Activated CD4-positive, CD25-positive, alpha-beta regulatory T cell treated with anti-CD3 and anti-CD28 coated beads, Interleukin-2, amount 50 U/mL, for 72 hours (primary cell): ENCODE measurements at regions not wholly inside any gene's neighbourhood (a gene's known extent, or its start where the extent isn't known, plus 50 kb on each side); places are given as distances from the start of the nearest gene placed in this dataset.

Experiments used
- DNase-seq: peaks from one replicate; pipeline ENCODE4 v3.0.0; 2021

GRCh38 chr6:144796070-144796469 is 510.9 kb downstream of the UTRN start:
- DNase-seq = no peak

DNA sequence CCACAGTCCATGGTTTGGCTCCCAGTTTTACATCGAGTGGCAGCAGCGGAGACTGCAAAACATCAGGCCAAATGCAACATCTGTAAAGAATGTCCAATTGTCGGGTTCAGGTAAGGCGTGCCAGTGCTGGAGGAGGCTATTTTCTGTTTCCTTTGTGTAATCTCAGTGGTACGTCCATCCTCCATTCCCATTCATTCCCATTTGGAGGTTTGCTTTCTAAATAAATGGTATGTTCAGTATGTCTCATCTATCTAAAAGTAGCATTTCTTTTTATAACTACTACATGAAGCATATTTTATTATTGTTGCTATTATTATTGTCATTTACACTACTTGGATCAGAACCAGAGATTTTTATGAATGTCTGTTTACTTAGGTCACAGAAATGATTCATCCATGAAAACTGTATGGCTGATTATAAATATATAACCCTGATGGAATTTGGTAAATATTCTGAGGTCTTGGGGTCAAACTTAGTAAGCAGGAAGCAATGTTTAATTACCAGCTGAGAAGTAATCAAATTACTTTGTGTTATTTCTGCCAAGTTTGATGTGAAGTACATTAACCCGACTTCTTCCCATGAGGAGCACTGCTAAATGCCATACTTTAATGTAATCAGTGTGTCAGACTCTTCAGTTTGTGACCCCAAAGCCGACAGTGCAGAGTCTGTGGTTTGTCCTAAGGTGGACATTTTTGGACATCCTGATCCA is 512.9 kb downstream of the UTRN start:
- no peak for DNase-seq

DNA sequence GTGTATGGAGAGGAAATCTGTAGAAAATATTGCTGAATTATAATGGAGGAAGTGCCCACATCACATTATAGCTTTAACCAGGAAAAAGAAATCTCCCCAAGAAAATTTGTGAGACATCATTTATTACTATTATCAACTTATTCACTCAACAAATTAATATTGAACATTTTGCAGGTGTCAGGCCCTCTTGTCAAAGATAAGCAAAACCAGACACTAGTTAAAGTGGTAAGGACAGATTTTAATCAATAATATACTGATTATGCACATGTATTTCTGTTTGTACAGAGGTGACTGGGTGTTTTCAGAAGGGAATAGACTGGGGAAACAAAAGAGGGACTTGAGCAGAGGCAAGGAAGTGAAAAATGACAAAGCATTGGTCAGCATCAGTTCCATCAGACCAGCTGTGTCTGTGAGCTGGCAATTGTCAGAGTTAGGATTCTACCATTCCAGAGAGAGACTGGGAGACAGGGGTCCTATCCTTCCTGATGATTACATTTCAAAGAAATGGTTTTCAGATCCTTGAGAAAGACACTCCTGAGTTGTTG is 519.2 kb downstream of the UTRN start:
- DNase-seq = no peak

GRCh38 chr6:144805049-144805448 is 519.9 kb downstream of the UTRN start:
- DNase-seq = no peak

GRCh38 chr6:144806222-144806621 is 521.1 kb downstream of the UTRN start:
- DNase-seq = no peak

DNA sequence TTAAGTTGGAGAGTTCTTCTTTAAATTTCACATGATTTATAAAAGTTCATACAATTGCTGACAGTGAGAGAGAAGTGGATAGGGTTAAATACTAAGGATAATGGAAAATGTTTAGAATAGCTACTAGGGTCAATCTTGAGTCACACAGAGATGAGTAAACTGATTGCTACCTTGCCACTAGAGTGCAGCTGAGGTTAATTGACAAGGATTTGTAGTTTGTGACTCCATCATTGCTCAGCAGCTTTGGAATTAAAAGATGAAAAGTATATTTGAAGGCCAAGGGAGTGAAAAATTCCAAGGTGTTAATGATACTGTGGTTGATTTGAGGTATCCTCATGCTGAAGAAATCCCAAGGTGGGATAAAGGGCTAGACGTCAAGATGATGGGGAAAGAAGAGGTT is 524.0 kb downstream of the UTRN start:
- no peak for DNase-seq

DNA sequence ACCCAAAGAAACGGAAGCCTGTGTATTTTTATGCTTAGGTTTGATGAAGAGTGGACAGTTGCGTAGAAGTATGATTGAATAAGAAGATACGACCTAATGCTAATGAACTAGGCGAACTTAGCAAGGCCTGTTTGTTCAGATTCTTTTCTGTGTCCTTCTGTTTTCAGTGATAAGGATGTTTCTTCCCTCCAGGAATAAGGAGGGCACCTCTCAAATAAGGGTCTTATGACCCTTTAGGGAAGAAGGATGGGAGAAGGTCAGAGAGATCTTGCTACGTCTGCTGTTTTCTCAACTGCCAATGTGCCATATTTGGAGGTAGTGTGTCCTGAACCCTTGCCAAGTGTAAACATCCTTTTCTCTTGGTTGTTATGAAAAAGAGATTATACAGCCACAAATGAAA is 524.8 kb downstream of the UTRN start:
- DNase-seq = no peak

GRCh38 chr6:144811140-144811539 is 526.0 kb downstream of the UTRN start:
- no peak for DNase-seq

GRCh38 chr6:144816936-144817335 is 531.8 kb downstream of the UTRN start:
- DNase-seq = no peak

GRCh38 chr6:144820270-144820669 is 535.1 kb downstream of the UTRN start:
- DNase-seq = no peak

DNA sequence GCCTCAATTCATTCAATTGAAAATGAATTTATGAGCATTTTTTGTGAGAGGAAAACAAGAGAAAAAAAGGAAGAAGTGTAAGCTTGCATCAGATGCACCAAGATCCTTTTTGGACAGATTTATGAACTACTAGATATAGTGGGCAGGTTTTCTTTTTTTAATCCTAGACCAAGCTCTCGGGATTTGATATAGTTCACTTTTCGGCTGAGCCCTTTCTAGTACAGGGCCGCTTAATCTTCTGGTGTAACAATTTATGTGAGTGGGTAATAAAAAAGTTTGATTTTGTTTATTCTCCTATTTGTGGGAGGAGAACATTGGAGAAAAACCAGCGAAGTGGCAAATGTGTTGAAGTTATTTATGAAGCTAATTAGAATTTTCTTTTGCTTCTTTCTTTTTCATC is 538.0 kb downstream of the UTRN start:
- DNase-seq = no peak

GRCh38 chr6:144824018-144824417 is 538.9 kb downstream of the UTRN start:
- no peak for DNase-seq

DNA sequence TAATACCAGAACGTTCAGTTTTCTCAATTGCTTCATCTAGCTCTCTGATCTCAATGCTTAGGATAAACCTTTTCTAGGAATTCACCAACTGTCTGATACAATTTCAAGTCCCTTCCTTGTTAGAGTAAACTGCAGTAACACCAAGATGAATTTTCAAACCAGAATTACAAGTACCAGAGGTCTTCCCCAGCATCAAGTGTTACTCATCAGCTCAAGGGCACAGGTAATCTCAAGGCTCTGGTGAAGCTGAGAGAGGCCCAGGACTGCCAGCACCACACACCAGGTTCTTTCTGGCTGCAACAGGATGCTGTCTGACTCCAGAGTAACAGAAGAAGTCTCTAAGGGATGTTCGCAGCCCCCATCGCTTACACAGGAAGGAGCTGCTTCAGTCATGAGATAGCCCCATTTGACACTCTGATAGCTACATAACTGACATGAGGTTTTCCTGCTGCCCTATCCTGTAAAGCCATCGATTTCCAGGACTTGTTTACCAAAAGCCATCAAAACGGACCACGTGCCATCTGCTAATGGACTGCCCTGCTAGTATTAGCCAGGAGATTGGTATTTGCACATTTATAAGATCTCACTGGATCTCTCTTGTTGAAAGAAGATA is 549.4 kb downstream of the UTRN start:
- no peak for DNase-seq

GRCh38 chr6:144835322-144835973 is 550.3 kb downstream of the UTRN start:
- DNase-seq = no peak

- DNase-seq = no peak
Observed at GRCh38 chr6:144840619-144841018, 555.5 kb downstream of the UTRN start.

DNA sequence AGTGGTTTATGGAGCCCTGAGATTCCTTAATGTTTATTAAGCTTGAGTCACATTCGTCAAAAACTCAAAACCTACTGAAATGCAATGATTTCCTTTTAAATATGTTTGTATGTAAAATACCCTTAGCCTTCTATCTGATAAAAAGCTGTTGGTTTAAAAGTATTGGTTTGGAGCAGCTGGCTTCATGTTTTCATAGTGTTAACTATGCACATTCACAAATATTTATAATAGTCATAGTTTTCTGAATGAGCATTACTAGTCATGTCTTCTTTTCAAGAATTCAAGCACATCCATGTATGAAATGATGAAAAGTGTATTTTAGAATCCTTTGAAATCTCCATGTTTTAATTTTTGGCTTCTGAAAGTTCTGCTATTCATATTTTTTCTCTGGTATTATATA is 558.6 kb downstream of the UTRN start:
- DNase-seq = no peak

DNA sequence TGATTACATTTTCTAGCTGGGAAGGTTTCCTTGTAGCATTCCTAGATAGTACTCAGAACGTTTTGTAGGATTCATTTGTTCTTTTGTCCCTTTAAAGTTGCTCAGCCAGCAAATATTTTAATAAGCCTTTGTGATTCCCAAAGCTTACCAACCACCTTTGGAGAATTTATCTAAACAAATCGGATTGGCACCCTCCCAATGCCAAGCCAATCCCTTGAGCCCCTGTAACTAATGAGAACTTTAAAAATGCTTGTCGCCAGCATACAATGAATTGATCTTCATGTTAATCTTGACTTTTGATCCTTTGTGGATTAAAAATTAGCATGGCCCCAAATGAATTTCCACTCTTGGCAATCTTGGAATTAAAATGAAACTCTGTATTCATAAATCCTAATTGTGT is 559.5 kb downstream of the UTRN start:
- no peak for DNase-seq

GRCh38 chr6:144845186-144845585 is 560.1 kb downstream of the UTRN start:
- DNase-seq = no peak

DNA sequence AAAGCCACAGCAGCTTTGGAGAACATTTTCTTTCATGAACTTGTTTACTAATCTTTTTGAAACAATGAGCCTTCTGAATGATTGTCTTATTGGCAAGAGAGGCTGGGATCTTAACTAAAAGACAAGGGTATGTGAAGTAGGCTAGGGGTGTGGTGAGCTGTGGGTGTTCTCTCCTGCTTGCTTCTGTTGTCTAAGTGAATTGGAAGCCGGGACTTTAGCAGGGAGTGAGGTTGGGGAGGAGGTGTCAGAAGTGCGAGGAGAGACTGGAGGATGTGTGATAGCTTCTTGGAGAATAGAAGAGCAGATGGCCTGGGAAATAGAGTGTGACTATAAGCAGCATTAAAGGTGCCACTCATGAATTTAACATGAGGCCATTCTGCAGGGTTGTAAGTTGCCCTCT is 562.8 kb downstream of the UTRN start:
- DNase-seq = no peak

- no peak for DNase-seq
Observed at GRCh38 chr6:144849920-144850319, 564.8 kb downstream of the UTRN start.

GRCh38 chr6:144853603-144854002 is 568.5 kb downstream of the UTRN start:
- DNase-seq = no peak

DNA sequence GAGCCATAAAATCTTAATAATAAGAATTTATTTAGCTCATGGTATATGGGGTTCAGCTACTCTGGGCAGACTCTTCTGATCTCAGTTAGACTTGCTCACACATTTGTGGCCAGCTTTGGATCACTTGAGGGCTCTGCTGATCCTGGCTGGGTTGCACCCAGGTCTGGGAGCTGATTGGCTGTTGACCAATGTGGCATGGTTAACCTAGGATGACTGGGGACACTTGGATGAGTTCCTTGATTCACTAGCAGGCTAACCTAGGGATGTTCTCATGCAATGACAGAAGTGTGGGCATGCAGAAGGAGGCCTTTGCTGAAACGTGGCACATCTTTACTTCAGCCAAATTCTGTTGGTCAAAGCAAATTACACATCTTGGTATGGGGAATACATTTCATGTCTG is 569.5 kb downstream of the UTRN start:
- no peak for DNase-seq

- no peak for DNase-seq
Observed at GRCh38 chr6:144855375-144855774, 570.2 kb downstream of the UTRN start.
